Right lobe of liver (tissue), 6 donors: ENCODE measurements at regions not wholly inside any gene's neighbourhood (a gene's known extent, or its start where the extent isn't known, plus 50 kb on each side); places are given as distances from the start of the nearest gene placed in this dataset.

Source experiments
- ATAC-seq, 4 donors: fragments of 200-7000 bp; cut with Tn5 transposase; one replicate each; pipeline ENCODE4 v1.9.1; 2020; ENCODE audit warnings: mild to moderate bottlenecking in 4 of 4, moderate library complexity in 4 of 4
- DNase-seq, 3 donors: peaks; one replicate each; pipeline ENCODE4 v3.0.0-alpha.2; 2020
- H3K27ac ChIP-seq, 3 donors: fragments of 200-600 bp; one replicate each; pipeline ENCODE4 v1.8.0; 2022
- H3K27me3 ChIP-seq, 2 donors: fragments of 200-600 bp; one replicate each; pipeline ENCODE4 v1.8.0; 2022
- H3K36me3 ChIP-seq, 4 donors: fragments of 200-600 bp; sonication (generic) in 1 of 4; one replicate each; pipeline versions ENCODE4 v1.5.1 to v1.8.0; 2017 to 2022; ENCODE audit warnings: control low read depth in 1 of 4
- H3K4me1 ChIP-seq, 4 donors: fragments of 200-600 bp; sonication (generic) in 1 of 4; one replicate each; pipeline versions ENCODE4 v1.5.1 to v1.8.0; 2017 to 2022; ENCODE audit warnings: control low read depth in 1 of 4
- H3K4me3 ChIP-seq, 3 donors: fragments of 200-600 bp; one replicate each; pipeline ENCODE4 v1.8.0; 2022
- H3K9me3 ChIP-seq, 4 donors: fragments of 200-600 bp; sonication (generic) in 1 of 4; one replicate each; pipeline versions ENCODE4 v1.5.1 to v1.8.0; 2017 to 2022; ENCODE audit warnings: control low read depth in 1 of 4
- POLR2A ChIP-seq: fragments of 450-650 bp; IDR thresholded peaks from one replicate; pipeline ENCODE4 v1.6.1; 2017; ENCODE audit warnings: antibody characterized with exemption, mild to moderate bottlenecking
- WGBS: methylation state at CpG from one replicate; pipeline ENCODE4 v1.1.6; 2018; ENCODE audit warnings: low coverage, low lambda C conversion rate; ENCODE audit not compliant: insufficient coverage; ENCODE audit errors: missing lambda C conversion rate; 5-methylcytosine and 5-hydroxymethylcytosine counted together
- intact Hi-C, 2 donors: fragments of 100-400 bp; cut with DNase I; formaldehyde crosslinking; loops; one replicate each; pipeline versions ENCODE4 v1.11.2 to v1.14.1; 2022
- TF ChIP-seq, protein P1 (sequence below), 4 donors: fragments of 200-600 bp in 3 of 4; fragments of 450-650 bp in 1 of 4; IDR thresholded peaks; one replicate each; pipeline versions ENCODE4 v1.5.1 to v1.8.0; 2016 to 2022; ENCODE audit warnings: antibody characterized with exemption in 4 of 4, mild to moderate bottlenecking in 2 of 4
- donor health status: DM: no; HTN: yes; CAD: no.
- donor health status: DM: no; HTN: no; CAD: no.
- donor health status: DM: no; HTN: no; CAD: no.
- donor health status: DM: no; HTN: yes; CAD: no.
- donor health status: DM: no; HTN: yes; CAD: no.

DNA sequence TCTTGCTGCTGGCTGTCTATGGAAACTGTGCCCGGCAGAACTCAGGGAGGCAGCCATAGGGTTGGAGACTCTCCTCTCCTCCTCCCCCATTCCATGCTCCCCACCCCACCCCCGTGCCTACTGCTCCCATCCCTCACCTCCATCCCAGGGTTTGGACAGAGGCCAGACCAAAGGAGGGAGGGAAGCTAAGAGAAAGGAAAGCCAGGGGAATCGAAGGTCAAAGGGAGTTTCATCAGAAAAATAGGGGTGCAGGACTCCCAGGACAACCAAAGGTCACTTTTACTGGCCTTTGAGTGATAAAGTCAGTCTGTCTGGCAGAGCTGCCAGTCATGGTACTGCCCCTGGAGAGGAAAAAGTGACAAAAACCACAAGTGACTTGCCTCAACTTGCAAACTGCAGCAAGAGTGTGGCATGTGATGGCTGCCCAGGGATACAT lies 187.3 kb upstream of the CTAGE1 start:
- ATAC-seq, result peak; percentile 34 to 66 (median 65)

DNA sequence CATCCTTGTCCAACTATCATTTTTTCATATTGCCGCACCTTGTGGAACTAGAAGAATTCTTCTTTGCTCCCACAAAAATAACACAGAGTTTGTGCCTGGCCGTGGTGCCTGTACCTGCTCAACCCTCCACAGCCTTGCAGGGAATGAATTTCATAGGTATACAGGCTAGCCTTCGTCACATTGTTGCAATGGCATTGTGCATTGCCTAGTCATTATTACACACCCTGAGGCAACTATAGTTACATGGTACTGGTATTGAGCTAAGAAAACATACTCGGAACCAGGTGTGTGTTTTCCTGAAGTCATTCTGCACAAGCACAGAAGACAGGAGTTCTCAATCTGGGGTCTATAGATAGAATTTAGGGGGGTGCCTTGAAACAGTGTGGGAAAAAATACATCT lies 188.0 kb upstream of the CTAGE1 start:
- intact Hi-C loops, result no loop called here
- 69% methylated on average over 4 of the region's 4 CpGs for WGBS
- peaks cover 0 to 32% (median 10%) of the 10 kb centered on the region in 4 donors for H3K4me1 ChIP-seq
- no peaks in the 10 kb centered on the region for H3K9me3 ChIP-seq
- ATAC-seq (no peak), DNase-seq (no peak)
- H3K27ac ChIP-seq, result peak overlapping the region in 2 of 3 donors; percentile 86 to 90
- TF ChIP-seq, protein P1, sequence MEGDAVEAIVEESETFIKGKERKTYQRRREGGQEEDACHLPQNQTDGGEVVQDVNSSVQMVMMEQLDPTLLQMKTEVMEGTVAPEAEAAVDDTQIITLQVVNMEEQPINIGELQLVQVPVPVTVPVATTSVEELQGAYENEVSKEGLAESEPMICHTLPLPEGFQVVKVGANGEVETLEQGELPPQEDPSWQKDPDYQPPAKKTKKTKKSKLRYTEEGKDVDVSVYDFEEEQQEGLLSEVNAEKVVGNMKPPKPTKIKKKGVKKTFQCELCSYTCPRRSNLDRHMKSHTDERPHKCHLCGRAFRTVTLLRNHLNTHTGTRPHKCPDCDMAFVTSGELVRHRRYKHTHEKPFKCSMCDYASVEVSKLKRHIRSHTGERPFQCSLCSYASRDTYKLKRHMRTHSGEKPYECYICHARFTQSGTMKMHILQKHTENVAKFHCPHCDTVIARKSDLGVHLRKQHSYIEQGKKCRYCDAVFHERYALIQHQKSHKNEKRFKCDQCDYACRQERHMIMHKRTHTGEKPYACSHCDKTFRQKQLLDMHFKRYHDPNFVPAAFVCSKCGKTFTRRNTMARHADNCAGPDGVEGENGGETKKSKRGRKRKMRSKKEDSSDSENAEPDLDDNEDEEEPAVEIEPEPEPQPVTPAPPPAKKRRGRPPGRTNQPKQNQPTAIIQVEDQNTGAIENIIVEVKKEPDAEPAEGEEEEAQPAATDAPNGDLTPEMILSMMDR (IDR thresholded peaks at IDR 0.05), result no peak
- TF ChIP-seq POLR2A, result no peak
- no peak overlapping the region for H3K4me3 ChIP-seq
- no peaks in the 10 kb centered on the region for H3K27me3 ChIP-seq
- no peaks in the 10 kb centered on the region for H3K36me3 ChIP-seq

More for the DNA sequence above, 187.3 kb upstream of the CTAGE1 start:
- Histone ChIP-seq H3K27ac (peak overlapping the region; percentile 61 to 90 (median 86)), H3K4me1 (peaks cover 0 to 32% (median 10%) of the 10 kb centered on the region in 4 donors), H3K9me3 (no peaks in the 10 kb centered on the region), H3K4me3 (peak overlapping the region in 1 of 3 donors; percentile 26), H3K36me3 (no peaks in the 10 kb centered on the region), H3K27me3 (no peaks in the 10 kb centered on the region)
- intact Hi-C loops, result no loop called here
- WGBS, result 31% methylated on average over 3 of the region's 3 CpGs
- DNase-seq, result peak; percentile 37 to 78 (median 61)
- TF ChIP-seq, protein P1 (IDR thresholded peaks at IDR 0.05), result no peak
- TF ChIP-seq POLR2A, result no peak

DNA sequence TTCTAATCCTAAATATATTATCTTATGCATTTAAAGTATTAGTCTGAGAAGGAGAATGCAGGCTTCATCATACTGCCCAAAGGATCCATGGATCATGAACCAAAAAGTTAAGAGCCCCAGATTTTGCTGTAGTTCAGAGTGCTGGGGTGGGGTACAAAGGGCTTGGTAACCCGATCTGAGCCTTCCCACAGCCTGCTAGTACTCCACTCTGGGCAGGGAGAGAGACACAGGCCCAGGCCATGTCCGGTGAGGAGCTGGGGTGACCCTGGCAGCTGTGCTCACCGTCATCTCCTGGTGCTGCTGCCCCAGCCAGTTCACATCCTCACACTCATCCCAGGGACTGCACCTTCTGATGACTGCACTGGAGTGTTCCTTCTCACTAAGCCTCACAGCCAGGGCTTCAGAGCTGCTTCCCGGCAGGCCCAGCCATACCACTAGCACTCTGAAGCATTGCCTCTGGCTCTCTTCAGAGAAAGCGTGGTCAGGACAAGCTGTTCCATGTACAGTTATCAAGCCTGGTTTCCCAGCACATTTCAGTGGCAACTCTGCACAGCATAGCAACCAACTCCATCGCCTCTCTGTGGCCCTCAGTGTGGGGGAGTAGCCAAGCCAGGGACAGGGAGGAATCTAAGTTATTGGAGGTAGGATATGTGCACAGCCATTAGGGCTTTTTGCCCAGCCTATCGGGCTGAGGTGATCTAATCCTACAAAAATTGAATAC lies 189.0 kb upstream of the CTAGE1 start:
- DNase-seq (no peak), ATAC-seq (no peak)
- H3K27me3 ChIP-seq, result no peaks in the 10 kb centered on the region
- whole genome bisulfite sequencing, result 80% methylated on average over 1 of the region's 7 CpGs
- peaks cover 0 to 32% (median 10%) of the 10 kb centered on the region in 4 donors for H3K4me1 ChIP-seq
- H3K27ac ChIP-seq, result no peak overlapping the region
- H3K9me3 ChIP-seq, result no peaks in the 10 kb centered on the region
- intact Hi-C loops, result no loop called here
- TF ChIP-seq, protein P1 (IDR thresholded peaks at IDR 0.05), result no peak
- no peak for TF ChIP-seq POLR2A
- H3K4me3 ChIP-seq, result no peak overlapping the region
- H3K36me3 ChIP-seq, result no peaks in the 10 kb centered on the region

DNA sequence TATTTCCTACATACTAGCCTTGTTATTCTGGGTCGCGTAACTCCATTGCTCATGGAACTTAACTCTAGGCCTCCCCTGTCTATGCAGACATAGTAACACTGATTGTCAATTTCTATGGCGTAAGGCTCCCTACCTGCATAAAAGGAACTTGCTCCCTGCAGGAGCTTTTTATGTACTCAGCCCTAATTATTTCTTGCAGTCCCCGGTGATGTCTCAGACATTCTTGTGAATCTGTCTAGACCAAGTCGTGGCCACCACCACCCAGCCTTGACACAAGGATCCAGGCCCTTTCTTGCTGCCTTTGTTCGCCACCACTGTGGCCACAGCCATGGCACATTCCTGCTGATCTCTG lies 189.5 kb upstream of the CTAGE1 start:
- no peaks in the 10 kb centered on the region for H3K9me3 ChIP-seq
- TF ChIP-seq, protein P1 (IDR thresholded peaks at IDR 0.05), result no peak
- no peak for TF ChIP-seq POLR2A
- no peaks in the 10 kb centered on the region for H3K36me3 ChIP-seq
- H3K4me3 ChIP-seq, result no peak overlapping the region
- DNase-seq (no peak), ATAC-seq (no peak)
- 80% methylated on average over 1 of the region's 6 CpGs for WGBS
- H3K4me1 ChIP-seq, result peaks cover 0 to 32% (median 10%) of the 10 kb centered on the region in 4 donors
- H3K27me3 ChIP-seq, result no peaks in the 10 kb centered on the region
- no peak overlapping the region for H3K27ac ChIP-seq
- intact Hi-C loops, result no loop called here
